Left forelimb (tissue), 1 donor: ENCODE measurements at regions not wholly inside any gene's neighbourhood (a gene's known extent, or its start where the extent isn't known, plus 50 kb on each side); places are given as distances from the start of the nearest gene placed in this dataset.

Source experiments
- DNase-seq: peaks from one replicate; pipeline ENCODE4 v3.0.0-alpha.2; 2018; ENCODE audit warnings: low spot score

GRCh38 chr13:78426183-78426582 is 177.2 kb downstream of the POU4F1 start:
- DNase-seq, result no peak

- no peak for DNase-seq
Measured at GRCh38 chr13:78420814-78421213, 182.5 kb downstream of the POU4F1 start.

- DNase-seq, result no peak
Measured at GRCh38 chr13:78413887-78414553, 189.3 kb downstream of the POU4F1 start.

GRCh38 chr13:78410847-78411246 is 192.5 kb downstream of the POU4F1 start:
- DNase-seq, result no peak

- DNase-seq, result no peak
Measured at GRCh38 chr13:78410164-78410563, 193.2 kb downstream of the POU4F1 start.

- no peak for DNase-seq
Measured at GRCh38 chr13:78409172-78409571, 194.2 kb downstream of the POU4F1 start.

GRCh38 chr13:78404846-78405360 is 198.4 kb downstream of the POU4F1 start:
- DNase-seq, result no peak

GRCh38 chr13:78402708-78403400 is 200.5 kb downstream of the POU4F1 start:
- DNase-seq, result no peak

GRCh38 chr13:78401873-78402707 is 201.3 kb downstream of the POU4F1 start:
- no peak for DNase-seq

- no peak for DNase-seq
Measured at GRCh38 chr13:78398743-78399410, 204.5 kb downstream of the POU4F1 start.

GRCh38 chr13:78393286-78394142 is 209.8 kb downstream of the POU4F1 start:
- no peak for DNase-seq

GRCh38 chr13:78383899-78384298 is 219.5 kb downstream of the POU4F1 start:
- no peak for DNase-seq

- DNase-seq, result no peak
Measured at GRCh38 chr13:78383071-78383484, 220.3 kb downstream of the POU4F1 start.

- DNase-seq, result no peak
Measured at GRCh38 chr13:78382491-78382890, 220.9 kb downstream of the POU4F1 start.

- DNase-seq, result no peak
Measured at GRCh38 chr13:78376822-78377221, 226.5 kb downstream of the POU4F1 start.

GRCh38 chr13:78376033-78376432 is 227.3 kb downstream of the POU4F1 start:
- no peak for DNase-seq

GRCh38 chr13:78372581-78372980 is 230.8 kb downstream of the POU4F1 start:
- DNase-seq, result no peak

- DNase-seq, result no peak
Measured at GRCh38 chr13:78370231-78370630, 233.1 kb downstream of the POU4F1 start.

- no peak for DNase-seq
Measured at GRCh38 chr13:78364711-78365110, 238.6 kb downstream of the POU4F1 start.

GRCh38 chr13:78341032-78341431 is 262.3 kb downstream of the POU4F1 start:
- no peak for DNase-seq

- no peak for DNase-seq
Measured at GRCh38 chr13:78339927-78340326, 263.4 kb downstream of the POU4F1 start.
